Cardiac muscle cell (in vitro differentiated cells and primary cell): ENCODE measurements at regions not wholly inside any gene's neighbourhood (a gene's known extent, or its start where the extent isn't known, plus 50 kb on each side); places are given as distances from the start of the nearest gene placed in this dataset.
"Not testable (repeated sequence)": the region's sequence is repeated elsewhere in the genome, so short reads cannot be mapped to it uniquely, and the experiment has no call there.

Experiments used
- DNase-seq, 2 donors: peaks; one replicate each; pipeline versions ENCODE4 v3.0.0 to v3.0.0-alpha.2; 2010 to 2017; ENCODE audit warnings: low read depth in 1 of 2, low spot score in 1 of 2
- H3K27ac ChIP-seq: fragments of 200-600 bp; sonication (generic); 2 replicates; pipeline ENCODE4 v1.5.1; 2016
- H3K27me3 ChIP-seq: fragments of 200-600 bp; sonication (generic); 2 replicates; pipeline ENCODE4 v1.6.0; 2016; ENCODE audit warnings: control low read depth
- H3K36me3 ChIP-seq: fragments of 200-600 bp; sonication (generic); 2 replicates; pipeline ENCODE4 v1.5.1; 2016; ENCODE audit warnings: control low read depth
- H3K4me1 ChIP-seq: fragments of 200-600 bp; sonication (generic); 2 replicates; pipeline ENCODE4 v1.8.1; 2017; ENCODE audit warnings: low read depth, mild to moderate bottlenecking, mixed run types
- H3K4me3 ChIP-seq: fragments of 200-600 bp; sonication (generic); 2 replicates; pipeline ENCODE4 v1.5.1; 2016; ENCODE audit warnings: mild to moderate bottlenecking
- H3K9me3 ChIP-seq: fragments of 200-600 bp; sonication (generic); 2 replicates; pipeline ENCODE4 v1.5.1; 2017; ENCODE audit warnings: low read depth, mild to moderate bottlenecking, control low read depth
- TF ChIP-seq, protein P1 (sequence below): IDR thresholded peaks from 2 replicates; pipeline ENCODE4 v1.5.1; 2012; ENCODE audit warnings: low read depth, mild to moderate bottlenecking, low read length

DNA sequence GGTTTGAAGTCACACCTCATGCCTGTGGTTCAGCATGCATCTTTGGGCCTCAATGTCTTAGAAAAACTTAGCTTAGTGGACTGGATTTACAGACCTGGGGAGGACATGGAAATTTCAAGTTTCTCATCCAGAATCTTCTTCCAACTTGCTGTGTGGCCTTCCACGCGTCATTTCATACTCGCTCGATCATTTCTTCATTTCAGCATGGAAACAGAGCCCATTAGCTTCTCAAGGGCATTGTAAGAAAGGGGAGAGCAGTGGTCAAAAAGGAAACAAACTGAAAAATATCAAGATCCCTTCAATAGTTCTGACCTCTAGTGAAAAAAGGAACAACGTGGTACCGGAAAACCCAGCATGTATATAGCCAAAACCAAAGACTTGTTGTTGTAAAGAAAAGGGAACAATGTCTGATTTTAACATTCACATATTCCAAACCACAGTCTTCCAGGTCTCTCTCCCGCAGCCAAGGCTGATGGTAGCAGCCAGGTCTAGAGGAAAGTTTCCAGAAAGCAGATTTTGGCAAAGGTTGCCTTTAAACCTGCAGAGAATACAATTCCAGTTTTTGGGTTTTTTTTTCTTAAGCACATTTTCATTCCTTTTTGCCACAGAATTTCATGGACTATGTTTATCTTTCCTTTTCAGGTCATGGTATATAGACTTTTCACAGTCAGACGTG lies 97.0 kb upstream of the CDC42BPA start:
- H3K27ac ChIP-seq: no peak overlapping the region
- TF ChIP-seq, protein P1, sequence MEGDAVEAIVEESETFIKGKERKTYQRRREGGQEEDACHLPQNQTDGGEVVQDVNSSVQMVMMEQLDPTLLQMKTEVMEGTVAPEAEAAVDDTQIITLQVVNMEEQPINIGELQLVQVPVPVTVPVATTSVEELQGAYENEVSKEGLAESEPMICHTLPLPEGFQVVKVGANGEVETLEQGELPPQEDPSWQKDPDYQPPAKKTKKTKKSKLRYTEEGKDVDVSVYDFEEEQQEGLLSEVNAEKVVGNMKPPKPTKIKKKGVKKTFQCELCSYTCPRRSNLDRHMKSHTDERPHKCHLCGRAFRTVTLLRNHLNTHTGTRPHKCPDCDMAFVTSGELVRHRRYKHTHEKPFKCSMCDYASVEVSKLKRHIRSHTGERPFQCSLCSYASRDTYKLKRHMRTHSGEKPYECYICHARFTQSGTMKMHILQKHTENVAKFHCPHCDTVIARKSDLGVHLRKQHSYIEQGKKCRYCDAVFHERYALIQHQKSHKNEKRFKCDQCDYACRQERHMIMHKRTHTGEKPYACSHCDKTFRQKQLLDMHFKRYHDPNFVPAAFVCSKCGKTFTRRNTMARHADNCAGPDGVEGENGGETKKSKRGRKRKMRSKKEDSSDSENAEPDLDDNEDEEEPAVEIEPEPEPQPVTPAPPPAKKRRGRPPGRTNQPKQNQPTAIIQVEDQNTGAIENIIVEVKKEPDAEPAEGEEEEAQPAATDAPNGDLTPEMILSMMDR: no peak
- H3K4me1 ChIP-seq: no peaks in the 10 kb centered on the region
- no peaks in the 10 kb centered on the region for H3K9me3 ChIP-seq
- no peaks in the 10 kb centered on the region for H3K36me3 ChIP-seq
- H3K4me3 ChIP-seq: no peak overlapping the region
- no peak for DNase-seq
- H3K27me3 ChIP-seq: no peaks in the 10 kb centered on the region

DNA sequence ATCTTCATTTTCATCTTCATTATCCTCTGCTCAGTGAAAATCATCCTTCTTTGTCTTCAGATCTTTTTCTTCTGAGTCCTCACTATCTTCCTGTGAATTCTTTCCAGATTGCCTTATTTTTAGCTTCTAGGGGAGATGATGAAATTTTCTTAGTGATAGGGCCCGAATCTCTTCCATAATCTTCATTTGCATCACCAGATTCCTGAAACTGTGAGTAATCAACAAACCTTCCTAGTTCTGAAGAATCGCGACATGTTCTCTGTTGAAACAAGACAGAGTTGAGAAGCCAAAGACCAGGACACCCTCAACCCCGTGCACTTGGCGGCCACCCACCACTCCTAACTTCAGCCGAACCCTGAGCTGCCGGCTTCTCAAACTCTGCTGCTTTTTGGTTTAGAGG lies 92.8 kb upstream of the CDC42BPA start:
- Histone ChIP-seq H3K9me3 (no peaks in the 10 kb centered on the region), H3K4me3 (no peak overlapping the region), H3K4me1 (no peaks in the 10 kb centered on the region), H3K36me3 (no peaks in the 10 kb centered on the region), H3K27ac (no peak overlapping the region), H3K27me3 (no peaks in the 10 kb centered on the region)
- TF ChIP-seq, protein P1: no peak
- peak in 1 of 2 donors; percentile 46 for DNase-seq

DNA sequence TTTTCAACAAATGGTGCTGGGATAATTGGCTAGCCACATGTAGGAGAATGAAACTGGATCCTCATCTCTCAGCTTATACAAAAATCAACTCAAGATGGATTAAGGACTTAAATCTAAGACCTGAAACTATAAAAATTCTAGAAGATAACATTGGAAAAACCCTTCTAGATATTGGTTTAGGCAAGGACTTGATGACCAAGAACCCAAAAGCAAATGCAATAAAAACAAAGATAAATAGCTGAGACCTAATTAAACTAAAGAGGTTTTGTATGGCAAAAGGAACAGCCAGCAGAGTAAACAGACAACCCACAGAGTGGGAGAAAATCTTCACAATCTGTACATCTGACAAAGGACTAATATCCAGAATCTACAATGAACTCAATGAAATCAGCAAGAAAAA lies 88.0 kb upstream of the CDC42BPA start:
- H3K27ac ChIP-seq, H3K9me3 ChIP-seq, DNase-seq, H3K4me3 ChIP-seq, H3K36me3 ChIP-seq, H3K4me1 ChIP-seq, H3K27me3 ChIP-seq: not testable (repeated sequence)

DNA sequence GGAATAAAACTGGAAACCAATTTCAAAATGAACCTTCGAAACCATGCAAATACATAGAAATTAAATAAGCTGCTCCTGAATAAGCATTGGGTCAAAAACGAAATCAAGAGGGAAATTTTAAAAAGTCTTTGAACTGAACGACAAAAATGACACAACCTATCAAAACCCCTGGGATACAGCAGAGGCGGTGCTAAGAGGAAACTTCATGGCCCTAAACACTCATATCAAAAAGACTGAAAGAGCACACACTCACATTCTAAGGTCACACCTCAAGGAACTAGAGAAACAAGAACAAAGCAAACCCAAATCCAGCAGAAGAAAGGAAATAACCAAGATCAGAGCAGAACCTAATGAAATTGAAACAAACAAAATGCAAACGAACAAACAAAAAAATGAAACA lies 85.2 kb upstream of the CDC42BPA start:
- H3K9me3 ChIP-seq: no peaks in the 10 kb centered on the region
- no peaks in the 10 kb centered on the region for H3K36me3 ChIP-seq
- no peak for DNase-seq
- no peak overlapping the region for H3K4me3 ChIP-seq
- TF ChIP-seq, protein P1: no peak
- H3K27ac ChIP-seq: no peak overlapping the region
- H3K27me3 ChIP-seq: no peaks in the 10 kb centered on the region
- no peaks in the 10 kb centered on the region for H3K4me1 ChIP-seq

DNA sequence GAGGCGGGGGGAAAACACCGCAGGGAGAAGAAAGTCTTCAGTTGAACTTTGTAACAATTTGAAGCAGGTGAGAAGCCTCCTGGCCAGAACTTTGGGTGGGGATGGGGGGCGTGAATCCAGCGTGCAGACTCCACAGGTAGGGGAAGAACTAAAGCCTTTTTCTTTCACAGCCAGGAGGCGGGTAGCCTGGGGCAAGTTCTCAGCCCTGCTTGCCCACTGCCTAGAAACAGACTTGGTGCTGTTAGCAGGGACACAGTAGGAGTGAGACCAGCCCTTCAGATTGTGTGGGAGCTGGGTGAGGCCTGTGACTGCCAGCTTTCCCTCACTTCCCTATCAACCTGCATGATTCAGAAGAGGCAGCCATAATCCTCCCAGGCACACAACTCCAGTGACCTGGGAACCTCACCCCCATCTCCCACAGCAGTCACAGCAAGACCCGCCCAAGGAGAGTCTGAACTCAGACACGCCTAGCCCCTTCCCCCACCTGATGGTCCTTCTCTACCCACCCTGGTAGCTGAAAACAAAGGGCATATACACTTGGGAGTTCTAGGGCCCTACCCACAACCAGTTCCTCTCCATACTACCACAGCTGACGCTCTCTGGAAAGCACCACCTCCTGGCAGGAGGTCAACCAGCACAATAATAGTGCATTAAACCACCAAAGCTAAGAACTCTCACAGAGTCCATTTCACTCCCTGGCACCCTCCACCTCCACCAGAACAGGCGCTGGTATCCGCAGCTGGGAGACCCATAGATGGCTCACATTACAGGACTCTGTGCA lies 83.5 kb upstream of the CDC42BPA start:
- H3K36me3 ChIP-seq: no peaks in the 10 kb centered on the region
- no peak overlapping the region for H3K27ac ChIP-seq
- H3K4me1 ChIP-seq: no peaks in the 10 kb centered on the region
- TF ChIP-seq, protein P1: no peak
- H3K27me3 ChIP-seq: no peaks in the 10 kb centered on the region
- no peak for DNase-seq
- H3K4me3 ChIP-seq: no peak overlapping the region
- H3K9me3 ChIP-seq: no peaks in the 10 kb centered on the region

DNA sequence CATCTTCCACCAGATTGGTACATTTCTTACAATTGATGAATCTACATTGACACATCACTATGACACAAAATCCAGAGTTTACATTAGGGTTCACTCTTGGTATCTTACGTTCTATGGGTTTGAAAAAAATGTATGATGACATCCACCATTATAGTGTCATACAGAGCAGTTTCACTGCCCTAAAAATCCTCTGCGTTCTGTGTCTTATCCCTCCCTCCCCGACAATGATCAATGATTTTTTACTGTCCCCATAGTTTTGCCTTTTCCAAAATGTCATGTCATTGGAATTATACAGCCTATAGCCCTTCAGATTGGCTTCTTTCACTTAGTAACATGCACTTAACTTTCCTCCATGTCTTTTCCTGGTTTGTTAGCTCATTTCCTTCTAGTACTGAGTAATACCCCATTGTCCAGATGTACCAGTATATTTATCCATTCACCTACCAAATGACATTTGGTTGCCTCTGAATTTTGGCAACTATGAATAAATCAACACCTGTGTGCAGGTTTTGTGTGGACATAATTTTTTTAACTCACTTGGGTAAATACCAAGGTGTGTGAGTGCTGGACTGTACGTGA lies 80.9 kb upstream of the CDC42BPA start:
- DNase-seq: no peak
- H3K4me1 ChIP-seq: no peaks in the 10 kb centered on the region
- no peaks in the 10 kb centered on the region for H3K27me3 ChIP-seq
- no peak overlapping the region for H3K27ac ChIP-seq
- no peaks in the 10 kb centered on the region for H3K9me3 ChIP-seq
- TF ChIP-seq, protein P1: no peak
- no peaks in the 10 kb centered on the region for H3K36me3 ChIP-seq
- no peak overlapping the region for H3K4me3 ChIP-seq
